ENCODE measurements at regions not wholly inside any gene's neighbourhood (a gene's known extent, or its start where the extent isn't known, plus 50 kb on each side); places are given as distances from the start of the nearest gene placed in this dataset.
A peak's percentile ranks its signal among the peaks of the same experiment; 100 is the strongest.

DNA sequence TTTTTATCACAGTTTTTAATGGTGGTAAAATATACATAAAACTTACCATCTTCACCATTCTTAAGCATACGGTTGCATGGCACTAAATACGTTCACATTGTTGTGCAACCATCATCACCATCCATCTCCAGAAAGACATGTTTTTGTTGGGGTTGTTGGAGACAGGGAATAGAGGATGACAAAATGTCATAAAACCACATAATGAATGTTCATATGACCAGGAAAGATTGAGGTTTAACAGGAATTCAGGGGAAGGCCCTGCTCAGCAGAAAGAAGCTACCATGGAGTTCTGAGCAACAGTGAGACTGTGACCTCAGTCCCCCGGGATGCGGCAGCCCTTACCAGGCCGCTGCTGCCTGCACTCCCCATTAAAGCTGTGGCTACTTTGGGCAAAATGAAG lies 63.9 kb upstream of the TRIM2 start:
- Histone ChIP-seq H3K27me3 (replicated peaks; ENCODE audit: control insufficient read depth, insufficient read depth, low read length) (no peaks in the 10 kb centered on the region), H3K36me3 (ENCODE audit: control insufficient read depth, insufficient read depth, low read length) (no peaks in the 10 kb centered on the region), H3K4me3 (replicated peaks; ENCODE audit: low read depth, low read length) (no peak overlapping the region)
- DNase-seq (ENCODE audit: extremely low read depth, insufficient read length), result no peak
- TF ChIP-seq, protein P1, sequence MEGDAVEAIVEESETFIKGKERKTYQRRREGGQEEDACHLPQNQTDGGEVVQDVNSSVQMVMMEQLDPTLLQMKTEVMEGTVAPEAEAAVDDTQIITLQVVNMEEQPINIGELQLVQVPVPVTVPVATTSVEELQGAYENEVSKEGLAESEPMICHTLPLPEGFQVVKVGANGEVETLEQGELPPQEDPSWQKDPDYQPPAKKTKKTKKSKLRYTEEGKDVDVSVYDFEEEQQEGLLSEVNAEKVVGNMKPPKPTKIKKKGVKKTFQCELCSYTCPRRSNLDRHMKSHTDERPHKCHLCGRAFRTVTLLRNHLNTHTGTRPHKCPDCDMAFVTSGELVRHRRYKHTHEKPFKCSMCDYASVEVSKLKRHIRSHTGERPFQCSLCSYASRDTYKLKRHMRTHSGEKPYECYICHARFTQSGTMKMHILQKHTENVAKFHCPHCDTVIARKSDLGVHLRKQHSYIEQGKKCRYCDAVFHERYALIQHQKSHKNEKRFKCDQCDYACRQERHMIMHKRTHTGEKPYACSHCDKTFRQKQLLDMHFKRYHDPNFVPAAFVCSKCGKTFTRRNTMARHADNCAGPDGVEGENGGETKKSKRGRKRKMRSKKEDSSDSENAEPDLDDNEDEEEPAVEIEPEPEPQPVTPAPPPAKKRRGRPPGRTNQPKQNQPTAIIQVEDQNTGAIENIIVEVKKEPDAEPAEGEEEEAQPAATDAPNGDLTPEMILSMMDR (IDR thresholded peaks at IDR 0.05; ENCODE audit: insufficient read depth, low read length, poor library complexity, severe bottlenecking), result no peak

DNA sequence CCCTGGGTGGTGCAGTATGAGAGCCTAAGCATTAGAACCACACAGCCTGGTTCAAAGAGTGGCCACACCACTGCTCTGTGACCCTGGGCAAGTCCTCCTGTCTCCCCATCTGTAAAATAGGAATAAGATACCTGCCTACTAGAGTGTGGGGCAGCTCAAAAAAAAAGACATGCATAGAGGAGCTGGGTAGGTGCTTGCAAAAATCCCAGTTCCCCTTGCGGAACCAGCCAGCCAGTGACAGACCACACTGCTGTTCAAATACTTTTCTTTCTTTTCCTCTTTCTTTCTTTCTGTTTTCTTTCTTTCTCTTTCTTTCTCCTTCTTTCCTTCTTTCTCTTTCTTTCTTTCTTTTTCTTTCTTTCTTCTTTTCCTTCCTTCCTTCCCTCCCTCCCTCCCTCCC lies 63.0 kb upstream of the TRIM2 start:
- TF ChIP-seq, protein P1 (IDR thresholded peaks at IDR 0.05; ENCODE audit: insufficient read depth, low read length, poor library complexity, severe bottlenecking), result no peak
- Histone ChIP-seq H3K4me3 (replicated peaks; ENCODE audit: low read depth, low read length) (no peak overlapping the region), H3K36me3 (ENCODE audit: control insufficient read depth, insufficient read depth, low read length) (no peaks in the 10 kb centered on the region), H3K27me3 (replicated peaks; ENCODE audit: control insufficient read depth, insufficient read depth, low read length) (no peaks in the 10 kb centered on the region)
- no peak for DNase-seq (ENCODE audit: extremely low read depth, insufficient read length)

DNA sequence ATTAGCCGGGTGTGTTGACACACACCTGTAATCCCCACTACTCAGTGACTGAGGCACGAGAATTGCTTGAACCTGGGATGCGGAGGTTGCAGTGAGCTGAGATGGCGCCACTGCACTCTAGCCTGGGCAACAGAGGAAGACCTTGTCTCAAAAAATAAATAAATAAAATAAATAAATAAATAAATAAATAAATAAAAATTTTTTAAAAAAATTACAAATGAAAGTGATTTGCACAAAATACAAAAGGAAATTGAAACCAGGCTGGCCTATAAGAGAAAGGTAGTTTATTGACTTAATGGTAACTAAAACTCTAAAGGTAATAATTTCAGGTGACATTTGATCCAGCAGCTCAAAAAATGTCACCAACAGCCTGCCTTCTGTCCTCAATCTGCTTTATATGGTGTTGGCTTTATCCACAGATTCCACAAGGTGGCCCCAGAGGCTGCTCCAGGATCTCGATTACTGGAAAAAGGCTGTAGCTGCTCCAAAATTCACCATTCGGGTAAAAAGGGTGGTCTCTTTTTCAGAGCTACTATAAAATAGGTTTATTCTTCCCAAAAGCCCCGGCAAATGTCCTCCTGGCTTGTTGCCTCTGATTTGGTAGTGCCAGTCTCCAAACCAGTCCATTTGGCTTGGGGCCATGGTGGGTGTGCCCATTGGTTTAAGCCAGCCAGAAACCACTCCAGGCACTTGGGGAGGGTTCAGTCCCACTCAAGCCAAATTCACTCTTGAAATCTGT lies 61.4 kb upstream of the TRIM2 start:
- Histone ChIP-seq H3K4me3 (replicated peaks; ENCODE audit: low read depth, low read length) (no peak overlapping the region), H3K36me3 (ENCODE audit: control insufficient read depth, insufficient read depth, low read length) (no peaks in the 10 kb centered on the region), H3K27me3 (replicated peaks; ENCODE audit: control insufficient read depth, insufficient read depth, low read length) (no peaks in the 10 kb centered on the region)
- TF ChIP-seq, protein P1 (IDR thresholded peaks at IDR 0.05; ENCODE audit: insufficient read depth, low read length, poor library complexity, severe bottlenecking), result peak; percentile 73
- DNase-seq (ENCODE audit: extremely low read depth, insufficient read length), result no peak

DNA sequence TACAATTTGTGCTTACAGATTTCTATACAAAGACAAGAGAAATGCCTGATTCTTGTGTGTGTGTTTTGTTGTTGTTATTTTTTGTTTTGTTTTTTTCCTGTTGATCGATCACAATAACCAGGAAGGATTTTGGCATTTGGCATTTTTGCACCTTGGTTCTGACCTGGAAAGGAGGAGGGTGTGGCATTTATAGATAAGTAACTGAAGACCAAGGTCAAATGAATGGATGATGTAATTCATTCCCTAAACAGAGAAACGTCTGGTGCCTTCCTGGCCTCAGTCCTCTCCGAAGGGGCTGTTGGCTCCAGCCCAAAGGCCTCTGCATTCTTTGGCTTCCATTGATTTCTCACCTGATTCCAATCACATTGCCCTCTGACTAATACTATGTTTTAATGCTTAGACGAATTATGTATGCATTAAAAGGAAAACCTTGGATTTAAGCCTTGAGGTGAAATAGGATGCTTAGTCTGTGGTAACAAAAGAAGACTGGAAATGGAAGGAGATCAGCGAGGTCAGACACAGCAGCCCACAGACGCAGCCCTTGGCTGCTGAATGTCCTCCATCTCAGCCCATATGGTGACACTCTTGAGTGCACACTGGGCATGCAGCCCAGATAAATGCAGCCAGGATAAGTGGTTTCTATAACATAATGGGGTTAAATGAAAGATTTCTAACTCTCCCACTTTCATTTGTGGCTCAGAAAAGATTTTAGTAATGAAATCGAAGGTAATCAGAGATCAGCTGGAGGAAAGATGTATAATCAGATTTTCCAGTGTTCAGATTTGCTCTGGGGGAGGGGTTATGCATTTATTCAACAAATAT lies 60.5 kb upstream of the TRIM2 start:
- DNase-seq (ENCODE audit: extremely low read depth, insufficient read length), result no peak
- Histone ChIP-seq H3K36me3 (ENCODE audit: control insufficient read depth, insufficient read depth, low read length) (no peaks in the 10 kb centered on the region), H3K4me3 (replicated peaks; ENCODE audit: low read depth, low read length) (no peak overlapping the region), H3K27me3 (replicated peaks; ENCODE audit: control insufficient read depth, insufficient read depth, low read length) (no peaks in the 10 kb centered on the region)
- TF ChIP-seq, protein P1 (IDR thresholded peaks at IDR 0.05; ENCODE audit: insufficient read depth, low read length, poor library complexity, severe bottlenecking), result no peak

DNA sequence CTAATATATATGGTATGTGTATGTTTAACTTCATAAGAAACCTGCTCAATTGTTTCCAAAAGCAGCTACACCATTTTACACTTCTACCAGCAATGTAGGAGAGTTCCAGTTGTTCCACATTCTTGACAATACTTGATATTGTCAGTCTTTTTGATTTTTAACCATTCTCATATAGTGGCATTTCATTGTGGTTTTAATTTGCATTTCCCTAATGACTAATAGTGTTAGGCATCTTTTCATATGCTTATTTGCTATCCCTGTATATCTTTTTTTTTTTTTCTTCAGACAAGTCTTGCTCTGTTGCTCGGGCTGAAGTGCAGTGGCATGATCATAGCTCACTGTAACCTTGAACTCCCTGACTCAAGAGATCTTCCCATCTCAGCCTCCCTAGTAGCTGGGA lies 58.2 kb upstream of the TRIM2 start:
- TF ChIP-seq, protein P1 (IDR thresholded peaks at IDR 0.05; ENCODE audit: insufficient read depth, low read length, poor library complexity, severe bottlenecking), result no peak
- Histone ChIP-seq H3K36me3 (ENCODE audit: control insufficient read depth, insufficient read depth, low read length) (no peaks in the 10 kb centered on the region), H3K27me3 (replicated peaks; ENCODE audit: control insufficient read depth, insufficient read depth, low read length) (no peaks in the 10 kb centered on the region), H3K4me3 (replicated peaks; ENCODE audit: low read depth, low read length) (no peak overlapping the region)
- no peak for DNase-seq (ENCODE audit: extremely low read depth, insufficient read length)

All from GM06990 (cell line).